ENCODE measurements at regions not wholly inside any gene's neighbourhood (a gene's known extent, or its start where the extent isn't known, plus 50 kb on each side); places are given as distances from the start of the nearest gene placed in this dataset.

GRCh38 chr13:111947876-111948275 is 119.1 kb upstream of the SOX1 start:
- TF ChIP-seq EGR1 (IDR thresholded peaks at IDR 0.05; ENCODE audit: low read depth in 2 of 2) (no peak), FOXA1 (IDR thresholded peaks at IDR 0.05) (no peak), JUND (IDR thresholded peaks at IDR 0.05) (no peak), ZBTB33 (IDR thresholded peaks at IDR 0.05) (no peak), YY1 (IDR thresholded peaks at IDR 0.05) (no peak), MAX (IDR thresholded peaks at IDR 0.05) (no peak), RAD21 (IDR thresholded peaks at IDR 0.05) (no peak), RXRA (IDR thresholded peaks at IDR 0.05) (no peak)
- Histone ChIP-seq H3K36me3 (ENCODE audit: control insufficient read depth in 4 of 4, insufficient read depth in 3 of 4, low read depth in 1 of 4, low read length in 3 of 4) (no peaks in the 10 kb centered on the region), H3K9ac (ENCODE audit: low read depth in 1 of 2, low read length in 2 of 2) (no peak overlapping the region), H3K27ac (ENCODE audit: low read depth in 1 of 2, low read length in 2 of 2) (no peak overlapping the region), H3K9me3 (ENCODE audit: control insufficient read depth in 4 of 4, low read length in 3 of 4) (peaks cover 2 to 12% (median 10%) of the 10 kb centered on the region in 4 donors), H3K4me1 (ENCODE audit: control insufficient read depth in 4 of 4, insufficient read depth in 4 of 4, low read length in 3 of 4) (no peaks in the 10 kb centered on the region), H3K4me3 (ENCODE audit: low read depth in 1 of 3, low read length in 3 of 3) (no peak overlapping the region), H3K27me3 (ENCODE audit: control insufficient read depth in 4 of 4, insufficient read depth in 4 of 4, low read length in 3 of 4) (peaks cover 0 to 3% (median 0%) of the 10 kb centered on the region in 4 donors)
- no peak for DNase-seq (ENCODE audit: low spot score)
- WGBS: 67% methylated on average over 15 of the region's 15 CpGs

- no peak overlapping the region for H3K9ac ChIP-seq (ENCODE audit: low read depth in 1 of 2, low read length in 2 of 2)
- H3K27ac ChIP-seq (ENCODE audit: low read depth in 1 of 2, low read length in 2 of 2): no peak overlapping the region
- H3K4me1 ChIP-seq (ENCODE audit: control insufficient read depth in 4 of 4, insufficient read depth in 4 of 4, low read length in 3 of 4): no peaks in the 10 kb centered on the region
- H3K27me3 ChIP-seq (ENCODE audit: control insufficient read depth in 4 of 4, insufficient read depth in 4 of 4, low read length in 3 of 4): peaks cover 0 to 3% (median 0%) of the 10 kb centered on the region in 4 donors
- WGBS: 90% methylated on average over 11 of the region's 11 CpGs
- no peak for TF ChIP-seq REST (IDR thresholded peaks at IDR 0.05)
- no peak for TF ChIP-seq RAD21 (IDR thresholded peaks at IDR 0.05)
- TF ChIP-seq RXRA (IDR thresholded peaks at IDR 0.05): no peak
- no peak for TF ChIP-seq CTCF (IDR thresholded peaks at IDR 0.05; ENCODE audit: low read depth, low read length, missing input control)
- H3K9me3 ChIP-seq (ENCODE audit: control insufficient read depth in 4 of 4, low read length in 3 of 4): peaks cover 2 to 12% (median 10%) of the 10 kb centered on the region in 4 donors
- no peak for DNase-seq (ENCODE audit: low spot score)
- no peak overlapping the region for H3K4me3 ChIP-seq (ENCODE audit: low read depth in 1 of 3, low read length in 3 of 3)
- H3K36me3 ChIP-seq (ENCODE audit: control insufficient read depth in 4 of 4, insufficient read depth in 3 of 4, low read depth in 1 of 4, low read length in 3 of 4): no peaks in the 10 kb centered on the region
Observed at GRCh38 chr13:111948281-111948680, 118.7 kb upstream of the SOX1 start.

GRCh38 chr13:111948811-111949210 is 118.1 kb upstream of the SOX1 start:
- Histone ChIP-seq H3K9me3 (ENCODE audit: control insufficient read depth in 4 of 4, low read length in 3 of 4) (peaks cover 2 to 12% (median 10%) of the 10 kb centered on the region in 4 donors), H3K36me3 (ENCODE audit: control insufficient read depth in 4 of 4, insufficient read depth in 3 of 4, low read depth in 1 of 4, low read length in 3 of 4) (no peaks in the 10 kb centered on the region), H3K4me1 (ENCODE audit: control insufficient read depth in 4 of 4, insufficient read depth in 4 of 4, low read length in 3 of 4) (no peaks in the 10 kb centered on the region), H3K27me3 (ENCODE audit: control insufficient read depth in 4 of 4, insufficient read depth in 4 of 4, low read length in 3 of 4) (peaks cover 0 to 3% (median 0%) of the 10 kb centered on the region in 4 donors), H3K4me3 (ENCODE audit: low read depth in 1 of 3, low read length in 3 of 3) (no peak overlapping the region), H3K27ac (ENCODE audit: low read depth in 1 of 2, low read length in 2 of 2) (no peak overlapping the region), H3K9ac (ENCODE audit: low read depth in 1 of 2, low read length in 2 of 2) (no peak overlapping the region)
- 85% methylated on average over 7 of the region's 7 CpGs for WGBS
- DNase-seq (ENCODE audit: low spot score): no peak
- TF ChIP-seq GABPA (IDR thresholded peaks at IDR 0.05 in 1 of 2, conservative IDR thresholded peaks at IDR 0.05 in 1 of 2): no peak
- no peak for TF ChIP-seq FOXA1 (IDR thresholded peaks at IDR 0.05)
- no peak for TF ChIP-seq TAF1 (conservative IDR thresholded peaks at IDR 0.05)
- TF ChIP-seq ZBTB33 (IDR thresholded peaks at IDR 0.05): no peak
- no peak for TF ChIP-seq REST (IDR thresholded peaks at IDR 0.05)
- no peak for TF ChIP-seq SP1 (IDR thresholded peaks at IDR 0.05)
- TF ChIP-seq JUND (IDR thresholded peaks at IDR 0.05): no peak
- no peak for TF ChIP-seq YY1 (IDR thresholded peaks at IDR 0.05)

All from liver (tissue), 8 donors.